PFSK-1 (cell line): ENCODE measurements at regions not wholly inside any gene's neighbourhood (a gene's known extent, or its start where the extent isn't known, plus 50 kb on each side); places are given as distances from the start of the nearest gene placed in this dataset.

Experiments
- FOXP2 ChIP-seq: optimal IDR thresholded peaks from 2 replicates; pipeline ENCODE3; 2011; ENCODE audit warnings: borderline replicate concordance, control low read depth, inconsistent platforms; ENCODE audit not compliant: insufficient read depth; ENCODE audit errors: extremely low read length, extremely low read depth
- POLR2AphosphoS5 ChIP-seq: IDR thresholded peaks from 2 replicates; pipeline ENCODE4 v1.6.1; 2012; ENCODE audit warnings: low read depth, mild to moderate bottlenecking, control low read depth, low read length, moderate library complexity
- REST ChIP-seq, 2 experiments: IDR thresholded peaks; 2 replicates each; pipeline versions ENCODE4 v1.6.1 to v1.8.0; 2011 to 2012; ENCODE audit warnings: low read depth in 2 of 2, low read length in 2 of 2, control low read depth in 1 of 2, inconsistent platforms in 1 of 2, mild to moderate bottlenecking in 1 of 2, moderate library complexity in 1 of 2; ENCODE audit not compliant: insufficient read depth in 1 of 2
- SIN3A ChIP-seq: IDR thresholded peaks from 2 replicates; pipeline ENCODE4 v1.6.1; 2012; ENCODE audit warnings: mild to moderate bottlenecking, low read length, moderate library complexity, borderline replicate concordance; ENCODE audit not compliant: insufficient read depth
- TAF1 ChIP-seq: IDR thresholded peaks from 2 replicates; pipeline ENCODE4 v1.6.1; 2012; ENCODE audit warnings: low read length, control low read depth, borderline replicate concordance; ENCODE audit not compliant: insufficient read depth

- TF ChIP-seq REST (IDR thresholded peaks at IDR 0.05; ENCODE audit: insufficient read depth in 1 of 2, low read depth in 2 of 2, low read length in 2 of 2) (no peak), SIN3A (no peak), POLR2AphosphoS5 (no peak), TAF1 (no peak), FOXP2 (no peak)
Measured at GRCh38 chr20:53752971-53753879, 159.6 kb upstream of the ZNF217 start.
